HepG2 (cell line): ENCODE measurements at regions not wholly inside any gene's neighbourhood (a gene's known extent, or its start where the extent isn't known, plus 50 kb on each side); places are given as distances from the start of the nearest gene placed in this dataset.

Source experiments
- ATAC-seq: fragments of 200-7000 bp; cut with Tn5 transposase; 3 replicates; pipeline ENCODE4 v1.9.1; 2020; ENCODE audit warnings: mild to moderate bottlenecking, moderate library complexity
- BruUV-seq: library from RNA; stranded (reverse); fragments of 400-500 nt; replicated peaks from 2 replicates; lab custom pipeline; 2021; lab: Mats Ljungman, UMichigan
- CTCF ChIA-PET: fragments of 300-600 bp; formaldehyde crosslinking; extraction: SDS; loops from one replicate; lab custom pipeline; 2021; ENCODE audit warnings: low total read pairs, inconsistent platforms, low intra/inter-chr PET ratio; lab: Yijun Ruan, JAX
- POLR2A ChIA-PET: fragments of 350-600 bp; sonication (Branson Sonifier 250); formaldehyde crosslinking; loops from one replicate; lab custom pipeline; 2020; ENCODE audit warnings: antibody characterized with exemption, inconsistent platforms; lab: Yijun Ruan, JAX
- DNase-seq: peaks from one replicate; pipeline ENCODE4 v3.0.0-alpha.2; 2015; ENCODE audit warnings: low spot score
- FAIRE-seq: peaks from 3 replicates; lab custom pipeline; 2011; peaks lifted over from hg19 to GRCh38; lab: Jason Lieb, UNC
- H2AFZ ChIP-seq: one replicate; pipeline ENCODE4 v1.6.1; 2011; ENCODE audit warnings: low read length, inconsistent platforms
- H3K27ac ChIP-seq: fragments of 300-600 bp; 3 replicates; pipeline ENCODE4 v1.8.0; 2011; ENCODE audit warnings: mixed run types, mild to moderate bottlenecking, mixed read lengths, low read length, inconsistent platforms; ENCODE audit not compliant: insufficient read depth; ENCODE audit errors: extremely low read length
- H3K27me3 ChIP-seq, 2 experiments: fragments of 200-600 bp in 1 of 2; 2 replicates in 1 of 2; 3 replicates in 1 of 2; pipeline versions ENCODE4 v1.6.0 to v1.8.0; 2011; ENCODE audit warnings: low read length in 2 of 2, mild to moderate bottlenecking in 2 of 2, moderate library complexity in 2 of 2, inconsistent platforms in 1 of 2; ENCODE audit not compliant: insufficient read depth in 2 of 2, control insufficient read depth in 1 of 2
- H3K36me3 ChIP-seq, 2 experiments: fragments of 200-600 bp in 1 of 2; replicated peaks in 1 of 2; 2 replicates in 1 of 2; 3 replicates in 1 of 2; pipeline versions ENCODE4 v1.5.1 to v1.8.0; 2011; ENCODE audit warnings: low read length in 2 of 2, inconsistent platforms in 1 of 2; ENCODE audit not compliant: insufficient read depth in 2 of 2, control insufficient read depth in 1 of 2
- H3K4me1 ChIP-seq: 2 replicates; pipeline ENCODE4 v1.5.1; 2012; ENCODE audit warnings: low read length, inconsistent platforms; ENCODE audit not compliant: insufficient read depth
- H3K4me2 ChIP-seq: 2 replicates; pipeline ENCODE4 v1.6.0; 2011; ENCODE audit warnings: low read depth, low read length, inconsistent platforms
- H3K4me3 ChIP-seq, 3 experiments: fragments of 200-600 bp in 1 of 3; sonication (generic), shearing (Covaris generic) in 1 of 3; replicated peaks in 1 of 3; 2 replicates each; pipeline ENCODE4 v1.5.1; 2011 to 2016; ENCODE audit warnings: low read length in 3 of 3, inconsistent platforms in 2 of 3, low read depth in 2 of 3, mild to moderate bottlenecking in 2 of 3, control low read depth in 1 of 3, mixed read lengths in 1 of 3; ENCODE audit not compliant: insufficient read depth in 1 of 3
- H3K79me2 ChIP-seq: one replicate; pipeline ENCODE4 v1.6.1; 2011; ENCODE audit warnings: low read length, inconsistent platforms; ENCODE audit not compliant: insufficient read depth
- H3K9ac ChIP-seq: 2 replicates; pipeline ENCODE4 v1.6.0; 2011; ENCODE audit warnings: mild to moderate bottlenecking, low read depth, low read length, inconsistent platforms; ENCODE audit not compliant: insufficient read depth
- H3K9me3 ChIP-seq: 2 replicates; pipeline ENCODE4 v1.5.1; 2012; ENCODE audit warnings: mild to moderate bottlenecking, low read length
- H4K20me1 ChIP-seq: 2 replicates; pipeline ENCODE4 v1.6.0; 2011; ENCODE audit warnings: inconsistent platforms, mild to moderate bottlenecking, low read length, moderate library complexity; ENCODE audit not compliant: insufficient read depth
- ARNT2 ChIP-seq: sonication (generic); formaldehyde crosslinking; IDR thresholded peaks from 2 replicates; pipeline ENCODE4 v1.8.0; 2022; ENCODE audit warnings: mild to moderate bottlenecking, low read depth, missing genetic modification reagents, moderate library complexity
- ESRRA ChIP-seq: sonication (generic); formaldehyde crosslinking; IDR thresholded peaks from 2 replicates; pipeline ENCODE4 v1.5.1; 2020; ENCODE audit warnings: mild to moderate bottlenecking, low read depth, missing genetic modification reagents
- GATAD2A ChIP-seq: IDR thresholded peaks from 2 replicates; pipeline ENCODE4 v1.6.1; 2016
- JDP2 ChIP-seq: sonication (generic); formaldehyde crosslinking; IDR thresholded peaks from 2 replicates; pipeline ENCODE4 v1.8.1; 2022; ENCODE audit warnings: missing genetic modification reagents, borderline replicate concordance
- POLR2G ChIP-seq: fragments of 200-400 bp; formaldehyde crosslinking; IDR thresholded peaks from 2 replicates; pipeline ENCODE4 v1.6.1; 2018; ENCODE audit warnings: mild to moderate bottlenecking, low read depth, low read length, moderate library complexity
- RBAK ChIP-seq: sonication (generic); formaldehyde crosslinking; IDR thresholded peaks from 2 replicates; pipeline ENCODE4 v1.5.1; 2020; ENCODE audit warnings: mild to moderate bottlenecking, missing genetic modification reagents
- ZFAT ChIP-seq: sonication (generic); formaldehyde crosslinking; conservative IDR thresholded peaks from 2 replicates; pipeline ENCODE4 v1.8.1; 2023; ENCODE audit warnings: missing genetic modification reagents, inconsistent platforms
- ZFP90 ChIP-seq: sonication (generic); formaldehyde crosslinking; IDR thresholded peaks from 2 replicates; pipeline ENCODE4 v1.8.0; 2022; ENCODE audit warnings: missing genetic modification reagents, mild to moderate bottlenecking, inconsistent platforms, borderline replicate concordance
- ZKSCAN8 ChIP-seq: IDR thresholded peaks from 2 replicates; pipeline ENCODE4 v1.6.1; 2016; ENCODE audit warnings: borderline replicate concordance, missing genetic modification reagents, missing compliant biosample characterization
- ZNF382 ChIP-seq: sonication (generic); formaldehyde crosslinking; IDR thresholded peaks from 2 replicates; pipeline ENCODE4 v1.5.0; 2020; ENCODE audit warnings: missing genetic modification reagents, mild to moderate bottlenecking, borderline replicate concordance
- ZNF451 ChIP-seq: sonication (generic); formaldehyde crosslinking; IDR thresholded peaks from 2 replicates; pipeline ENCODE4 v1.5.0; 2020; ENCODE audit warnings: mild to moderate bottlenecking, missing genetic modification reagents
- ZNF484 ChIP-seq: sonication (generic); formaldehyde crosslinking; IDR thresholded peaks from 2 replicates; pipeline ENCODE4 v1.5.1; 2020; ENCODE audit warnings: mild to moderate bottlenecking, low read depth, missing genetic modification reagents, borderline replicate concordance
- ZNF780A ChIP-seq: sonication (generic); formaldehyde crosslinking; IDR thresholded peaks from 2 replicates; pipeline ENCODE4 v1.8.0; 2022; ENCODE audit warnings: mild to moderate bottlenecking, missing genetic modification reagents, moderate library complexity
- WGBS: methylation state at CpG from one replicate; pipeline ENCODE4 v1.1.6; 2017; ENCODE audit warnings: low lambda C conversion rate; 5-methylcytosine and 5-hydroxymethylcytosine counted together
- in situ Hi-C: cut with HindIII; loops from 2 replicates; pipeline ENCODE4 v1.10.0; 2017; ENCODE audit warnings: low pct_unique_long_range_greater_than_20kb; ENCODE audit not compliant: extremely low pct_ligation_motif_present
- intact Hi-C: fragments of 100-400 bp; cut with micrococcal nuclease; formaldehyde crosslinking; loops from one replicate; pipeline ENCODE4 v1.10.0; 2022; ENCODE audit not compliant: unreplicated experiment
- TF ChIP-seq, protein P1 (sequence below): sonication (generic); formaldehyde crosslinking; IDR thresholded peaks from 2 replicates; pipeline ENCODE4 v1.9.0; 2021; ENCODE audit warnings: missing genetic modification reagents, borderline replicate concordance

DNA sequence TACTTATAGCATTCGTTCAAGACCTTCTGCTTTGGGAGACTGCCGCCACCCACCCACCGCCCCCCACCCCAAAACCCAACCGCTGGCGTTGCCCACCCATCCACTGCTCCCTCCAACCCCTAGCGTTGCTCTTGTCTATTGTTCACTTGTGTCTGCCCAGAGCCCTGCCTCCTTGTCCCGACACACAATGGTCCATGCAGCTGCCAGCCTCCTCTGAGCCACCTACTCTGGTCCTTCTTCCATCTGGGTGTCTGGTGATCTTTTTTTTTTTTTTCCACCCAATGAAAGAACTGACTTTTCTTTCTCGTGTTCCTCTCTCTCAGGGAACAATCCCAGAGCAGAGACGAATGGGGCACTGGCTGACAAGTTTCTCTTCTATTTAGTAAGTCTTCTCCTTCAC is 256.0 kb upstream of the SESN3 start:
- H3K27me3 ChIP-seq = no peaks in the 10 kb centered on the region; a peak in 2 of 5 replicates
- H3K4me3 ChIP-seq = no peak overlapping the region
- 46% methylated on average over 9 of the region's 9 CpGs for WGBS
- H3K4me2 ChIP-seq = no peak overlapping the region
- DNase-seq (no peak), ATAC-seq (no peak), FAIRE-seq (no peak)
- POLR2A ChIA-PET = no interaction called here
- TF ChIP-seq ZFP90 = no peak
- TF ChIP-seq, protein P1, sequence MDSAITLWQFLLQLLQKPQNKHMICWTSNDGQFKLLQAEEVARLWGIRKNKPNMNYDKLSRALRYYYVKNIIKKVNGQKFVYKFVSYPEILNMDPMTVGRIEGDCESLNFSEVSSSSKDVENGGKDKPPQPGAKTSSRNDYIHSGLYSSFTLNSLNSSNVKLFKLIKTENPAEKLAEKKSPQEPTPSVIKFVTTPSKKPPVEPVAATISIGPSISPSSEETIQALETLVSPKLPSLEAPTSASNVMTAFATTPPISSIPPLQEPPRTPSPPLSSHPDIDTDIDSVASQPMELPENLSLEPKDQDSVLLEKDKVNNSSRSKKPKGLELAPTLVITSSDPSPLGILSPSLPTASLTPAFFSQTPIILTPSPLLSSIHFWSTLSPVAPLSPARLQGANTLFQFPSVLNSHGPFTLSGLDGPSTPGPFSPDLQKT = no peak
- TF ChIP-seq ZNF382 (CRISPR knock-in tag) = no peak
- no peak for TF ChIP-seq ZKSCAN8 (CRISPR knock-in tag)
- no peak for TF ChIP-seq ESRRA
- TF ChIP-seq RBAK (CRISPR knock-in tag) = no peak
- TF ChIP-seq ZNF451 = no peak
- no peak for TF ChIP-seq POLR2G
- no peak for TF ChIP-seq ZNF780A (CRISPR knock-in tag)
- no peak for TF ChIP-seq ARNT2 (CRISPR knock-in tag)
- no peak for TF ChIP-seq JDP2 (CRISPR knock-in tag)
- no peak for TF ChIP-seq GATAD2A (CRISPR knock-in tag)
- no peak for TF ChIP-seq ZFAT (CRISPR knock-in tag)
- no peak for TF ChIP-seq ZNF484 (CRISPR knock-in tag)
- H3K9me3 ChIP-seq = no peaks in the 10 kb centered on the region
- no peak overlapping the region for H3K27ac ChIP-seq
- H3K9ac ChIP-seq = no peak overlapping the region
- CTCF ChIA-PET = no interaction called here
- H3K36me3 ChIP-seq = no peaks in the 10 kb centered on the region
- BruUV-seq = no TSS peak
- H3K4me1 ChIP-seq = peaks cover 6% of the 10 kb centered on the region
- H3K79me2 ChIP-seq = no peaks in the 10 kb centered on the region
- no peaks in the 10 kb centered on the region for H4K20me1 ChIP-seq
- no peak overlapping the region for H2AFZ ChIP-seq
- in situ Hi-C loops (no loop called here), intact Hi-C loops (no loop called here)
